Tibial nerve (tissue), 4 donors: ENCODE measurements at regions not wholly inside any gene's neighbourhood (a gene's known extent, or its start where the extent isn't known, plus 50 kb on each side); places are given as distances from the start of the nearest gene placed in this dataset.

Experiments
- CTCF ChIP-seq, 5 experiments: fragments of 200-600 bp in 3 of 5; fragments of 450-650 bp in 2 of 5; sonication (generic) in 3 of 5; IDR thresholded peaks; one replicate each; pipeline ENCODE4 v1.5.1; 2016 to 2019; ENCODE audit warnings: antibody characterized with exemption in 5 of 5, mild to moderate bottlenecking in 3 of 5, moderate library complexity in 2 of 5
- EP300 ChIP-seq, 2 donors: sonication (generic); formaldehyde crosslinking; IDR thresholded peaks; one replicate each; pipeline ENCODE4 v1.6.1; 2017; ENCODE audit warnings: antibody characterized with exemption in 2 of 2, mild to moderate bottlenecking in 1 of 2
- POLR2A ChIP-seq, 2 donors: fragments of 450-650 bp; IDR thresholded peaks; one replicate each; pipeline ENCODE4 v1.6.1; 2017; ENCODE audit warnings: antibody characterized with exemption in 2 of 2, mild to moderate bottlenecking in 2 of 2, moderate library complexity in 2 of 2

GRCh38 chr10:1881636-1882035 is 144.3 kb upstream of the ADARB2 start:
- no peak for TF ChIP-seq CTCF (IDR thresholded peaks at IDR 0.05)
- TF ChIP-seq POLR2A (IDR thresholded peaks at IDR 0.05), result no peak
- TF ChIP-seq EP300 (IDR thresholded peaks at IDR 0.05), result no peak
